ENCODE measurements at regions not wholly inside any gene's neighbourhood (a gene's known extent, or its start where the extent isn't known, plus 50 kb on each side); places are given as distances from the start of the nearest gene placed in this dataset.

DNA sequence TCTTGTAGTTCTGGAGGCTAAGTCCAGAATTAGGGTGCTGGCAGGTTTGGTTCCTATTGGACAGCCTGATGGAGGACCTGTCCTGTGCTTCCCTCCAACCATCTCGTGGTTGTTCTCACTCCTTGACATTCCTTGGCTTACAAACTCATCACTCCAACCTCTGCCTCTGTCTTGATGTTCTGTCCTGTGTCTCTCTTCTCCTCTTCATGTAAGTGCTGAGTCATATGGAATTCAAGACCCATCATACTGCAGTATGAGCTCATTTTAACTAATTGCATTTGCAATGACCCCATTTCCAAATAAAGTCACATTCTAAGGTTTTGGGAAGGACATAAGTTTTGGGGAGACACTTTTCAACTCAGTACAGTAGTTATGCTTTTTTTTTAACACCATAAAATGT is 374.7 kb downstream of the TRIB2 start (continued):
- TF ChIP-seq, protein P1, sequence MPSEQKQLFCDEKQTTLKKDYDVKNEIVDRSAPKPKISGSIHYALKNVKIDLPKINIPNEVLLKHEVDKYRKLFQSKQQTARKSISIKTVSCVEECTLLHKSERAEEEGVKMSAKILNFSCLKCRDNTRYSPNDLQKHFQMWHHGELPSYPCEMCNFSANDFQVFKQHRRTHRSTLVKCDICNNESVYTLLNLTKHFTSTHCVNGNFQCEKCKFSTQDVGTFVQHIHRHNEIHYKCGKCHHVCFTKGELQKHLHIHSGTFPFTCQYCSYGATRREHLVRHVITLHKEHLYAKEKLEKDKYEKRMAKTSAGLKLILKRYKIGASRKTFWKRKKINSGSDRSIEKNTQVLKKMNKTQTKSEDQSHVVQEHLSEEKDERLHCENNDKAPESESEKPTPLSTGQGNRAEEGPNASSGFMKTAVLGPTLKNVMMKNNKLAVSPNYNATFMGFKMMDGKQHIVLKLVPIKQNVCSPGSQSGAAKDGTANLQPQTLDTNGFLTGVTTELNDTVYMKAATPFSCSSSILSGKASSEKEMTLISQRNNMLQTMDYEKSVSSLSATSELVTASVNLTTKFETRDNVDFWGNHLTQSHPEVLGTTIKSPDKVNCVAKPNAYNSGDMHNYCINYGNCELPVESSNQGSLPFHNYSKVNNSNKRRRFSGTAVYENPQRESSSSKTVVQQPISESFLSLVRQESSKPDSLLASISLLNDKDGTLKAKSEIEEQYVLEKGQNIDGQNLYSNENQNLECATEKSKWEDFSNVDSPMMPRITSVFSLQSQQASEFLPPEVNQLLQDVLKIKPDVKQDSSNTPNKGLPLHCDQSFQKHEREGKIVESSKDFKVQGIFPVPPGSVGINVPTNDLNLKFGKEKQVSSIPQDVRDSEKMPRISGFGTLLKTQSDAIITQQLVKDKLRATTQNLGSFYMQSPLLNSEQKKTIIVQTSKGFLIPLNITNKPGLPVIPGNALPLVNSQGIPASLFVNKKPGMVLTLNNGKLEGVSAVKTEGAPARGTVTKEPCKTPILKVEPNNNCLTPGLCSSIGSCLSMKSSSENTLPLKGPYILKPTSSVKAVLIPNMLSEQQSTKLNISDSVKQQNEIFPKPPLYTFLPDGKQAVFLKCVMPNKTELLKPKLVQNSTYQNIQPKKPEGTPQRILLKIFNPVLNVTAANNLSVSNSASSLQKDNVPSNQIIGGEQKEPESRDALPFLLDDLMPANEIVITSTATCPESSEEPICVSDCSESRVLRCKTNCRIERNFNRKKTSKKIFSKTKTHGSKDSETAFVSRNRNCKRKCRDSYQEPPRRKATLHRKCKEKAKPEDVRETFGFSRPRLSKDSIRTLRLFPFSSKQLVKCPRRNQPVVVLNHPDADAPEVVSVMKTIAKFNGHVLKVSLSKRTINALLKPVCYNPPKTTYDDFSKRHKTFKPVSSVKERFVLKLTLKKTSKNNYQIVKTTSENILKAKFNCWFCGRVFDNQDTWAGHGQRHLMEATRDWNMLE (tag by site-specific recombination; conservative IDR thresholded peaks at IDR 0.05; ENCODE audit: low read depth) = no peak
- TF ChIP-seq TRIM28 (IDR thresholded peaks at IDR 0.05; ENCODE audit: borderline replicate concordance, low read length) = no peak
- TF ChIP-seq, protein P2, sequence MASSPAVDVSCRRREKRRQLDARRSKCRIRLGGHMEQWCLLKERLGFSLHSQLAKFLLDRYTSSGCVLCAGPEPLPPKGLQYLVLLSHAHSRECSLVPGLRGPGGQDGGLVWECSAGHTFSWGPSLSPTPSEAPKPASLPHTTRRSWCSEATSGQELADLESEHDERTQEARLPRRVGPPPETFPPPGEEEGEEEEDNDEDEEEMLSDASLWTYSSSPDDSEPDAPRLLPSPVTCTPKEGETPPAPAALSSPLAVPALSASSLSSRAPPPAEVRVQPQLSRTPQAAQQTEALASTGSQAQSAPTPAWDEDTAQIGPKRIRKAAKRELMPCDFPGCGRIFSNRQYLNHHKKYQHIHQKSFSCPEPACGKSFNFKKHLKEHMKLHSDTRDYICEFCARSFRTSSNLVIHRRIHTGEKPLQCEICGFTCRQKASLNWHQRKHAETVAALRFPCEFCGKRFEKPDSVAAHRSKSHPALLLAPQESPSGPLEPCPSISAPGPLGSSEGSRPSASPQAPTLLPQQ (tag by site-specific recombination; IDR thresholded peaks at IDR 0.05) = no peak
- TF ChIP-seq, protein P3, sequence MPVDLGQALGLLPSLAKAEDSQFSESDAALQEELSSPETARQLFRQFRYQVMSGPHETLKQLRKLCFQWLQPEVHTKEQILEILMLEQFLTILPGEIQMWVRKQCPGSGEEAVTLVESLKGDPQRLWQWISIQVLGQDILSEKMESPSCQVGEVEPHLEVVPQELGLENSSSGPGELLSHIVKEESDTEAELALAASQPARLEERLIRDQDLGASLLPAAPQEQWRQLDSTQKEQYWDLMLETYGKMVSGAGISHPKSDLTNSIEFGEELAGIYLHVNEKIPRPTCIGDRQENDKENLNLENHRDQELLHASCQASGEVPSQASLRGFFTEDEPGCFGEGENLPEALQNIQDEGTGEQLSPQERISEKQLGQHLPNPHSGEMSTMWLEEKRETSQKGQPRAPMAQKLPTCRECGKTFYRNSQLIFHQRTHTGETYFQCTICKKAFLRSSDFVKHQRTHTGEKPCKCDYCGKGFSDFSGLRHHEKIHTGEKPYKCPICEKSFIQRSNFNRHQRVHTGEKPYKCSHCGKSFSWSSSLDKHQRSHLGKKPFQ (tag by site-specific recombination; IDR thresholded peaks at IDR 0.05) = no peak
- no peak for TF ChIP-seq ZNF302 (tag by site-specific recombination; IDR thresholded peaks at IDR 0.05; ENCODE audit: low read depth)
- no peak for TF ChIP-seq OVOL3 (tag by site-specific recombination; IDR thresholded peaks at IDR 0.05)
- no peak for TF ChIP-seq ZFP3 (tag by site-specific recombination; IDR thresholded peaks at IDR 0.05; ENCODE audit: low read depth)
- no peak for TF ChIP-seq ZNF423 (tag by site-specific recombination; IDR thresholded peaks at IDR 0.05)
- TF ChIP-seq, protein P4, sequence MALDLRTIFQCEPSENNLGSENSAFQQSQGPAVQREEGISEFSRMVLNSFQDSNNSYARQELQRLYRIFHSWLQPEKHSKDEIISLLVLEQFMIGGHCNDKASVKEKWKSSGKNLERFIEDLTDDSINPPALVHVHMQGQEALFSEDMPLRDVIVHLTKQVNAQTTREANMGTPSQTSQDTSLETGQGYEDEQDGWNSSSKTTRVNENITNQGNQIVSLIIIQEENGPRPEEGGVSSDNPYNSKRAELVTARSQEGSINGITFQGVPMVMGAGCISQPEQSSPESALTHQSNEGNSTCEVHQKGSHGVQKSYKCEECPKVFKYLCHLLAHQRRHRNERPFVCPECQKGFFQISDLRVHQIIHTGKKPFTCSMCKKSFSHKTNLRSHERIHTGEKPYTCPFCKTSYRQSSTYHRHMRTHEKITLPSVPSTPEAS (tag by site-specific recombination; IDR thresholded peaks at IDR 0.05) = no peak
- no peak for TF ChIP-seq ZNF140 (tag by site-specific recombination; IDR thresholded peaks at IDR 0.05)

DNA sequence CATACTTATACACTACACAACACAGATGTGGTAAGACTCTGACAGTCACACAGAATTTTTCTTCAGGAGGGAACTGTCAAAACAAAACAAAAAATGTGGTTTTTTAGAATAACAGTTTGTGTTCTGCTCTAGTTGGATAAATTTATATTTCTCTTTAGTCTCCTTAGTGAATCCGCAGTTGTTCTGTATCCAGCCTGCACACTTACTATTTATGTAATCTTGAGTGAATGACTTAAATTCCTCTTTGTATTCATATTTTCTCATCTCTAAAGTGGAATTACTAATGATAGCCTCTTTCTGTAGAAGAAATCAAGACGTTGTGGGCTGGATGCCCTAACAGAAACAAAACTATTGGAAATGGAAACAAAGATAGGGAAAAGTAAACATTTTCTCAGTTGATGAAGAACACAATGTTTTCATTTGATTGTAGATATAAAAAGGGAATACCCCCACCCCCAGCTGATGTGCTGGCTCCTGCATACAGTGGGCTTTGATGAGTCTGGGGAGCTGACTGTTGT is 375.2 kb downstream of the TRIB2 start:
- ChIA-PET CTCF (no interaction called here), POLR2A (no interaction called here)
- Histone ChIP-seq H3K9me3 (ENCODE audit: control insufficient read depth, insufficient read depth, low read depth, low read length) (no peaks in the 10 kb centered on the region), H3K4me3 (ENCODE audit: low read depth, low read length) (no peak overlapping the region), H3K4me1 (ENCODE audit: control insufficient read depth, insufficient read depth, low read length) (no peaks in the 10 kb centered on the region), H3K36me3 (ENCODE audit: control insufficient read depth in 2 of 2, insufficient read depth in 1 of 2, low read length in 2 of 2) (no peaks in the 10 kb centered on the region), H3K27ac (ENCODE audit: extremely low read depth, low read depth, low read length) (no peak overlapping the region)
- TF ChIP-seq SP7 (tag by site-specific recombination; IDR thresholded peaks at IDR 0.05) = no peak
- no peak for TF ChIP-seq ZBTB48 (tag by site-specific recombination; IDR thresholded peaks at IDR 0.05)
- TF ChIP-seq, protein P5, sequence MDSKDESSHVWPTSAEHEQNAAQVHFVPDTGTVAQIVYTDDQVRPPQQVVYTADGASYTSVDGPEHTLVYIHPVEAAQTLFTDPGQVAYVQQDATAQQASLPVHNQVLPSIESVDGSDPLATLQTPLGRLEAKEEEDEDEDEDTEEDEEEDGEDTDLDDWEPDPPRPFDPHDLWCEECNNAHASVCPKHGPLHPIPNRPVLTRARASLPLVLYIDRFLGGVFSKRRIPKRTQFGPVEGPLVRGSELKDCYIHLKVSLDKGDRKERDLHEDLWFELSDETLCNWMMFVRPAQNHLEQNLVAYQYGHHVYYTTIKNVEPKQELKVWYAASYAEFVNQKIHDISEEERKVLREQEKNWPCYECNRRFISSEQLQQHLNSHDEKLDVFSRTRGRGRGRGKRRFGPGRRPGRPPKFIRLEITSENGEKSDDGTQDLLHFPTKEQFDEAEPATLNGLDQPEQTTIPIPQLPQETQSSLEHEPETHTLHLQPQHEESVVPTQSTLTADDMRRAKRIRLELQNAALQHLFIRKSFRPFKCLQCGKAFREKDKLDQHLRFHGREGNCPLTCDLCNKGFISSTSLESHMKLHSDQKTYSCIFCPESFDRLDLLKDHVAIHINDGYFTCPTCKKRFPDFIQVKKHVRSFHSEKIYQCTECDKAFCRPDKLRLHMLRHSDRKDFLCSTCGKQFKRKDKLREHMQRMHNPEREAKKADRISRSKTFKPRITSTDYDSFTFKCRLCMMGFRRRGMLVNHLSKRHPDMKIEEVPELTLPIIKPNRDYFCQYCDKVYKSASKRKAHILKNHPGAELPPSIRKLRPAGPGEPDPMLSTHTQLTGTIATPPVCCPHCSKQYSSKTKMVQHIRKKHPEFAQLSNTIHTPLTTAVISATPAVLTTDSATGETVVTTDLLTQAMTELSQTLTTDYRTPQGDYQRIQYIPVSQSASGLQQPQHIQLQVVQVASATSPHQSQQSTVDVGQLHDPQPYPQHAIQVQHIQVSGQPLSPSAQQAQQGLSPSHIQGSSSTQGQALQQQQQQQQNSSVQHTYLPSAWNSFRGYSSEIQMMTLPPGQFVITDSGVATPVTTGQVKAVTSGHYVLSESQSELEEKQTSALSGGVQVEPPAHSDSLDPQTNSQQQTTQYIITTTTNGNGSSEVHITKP (tag by site-specific recombination; IDR thresholded peaks at IDR 0.05) = no peak
- TF ChIP-seq ZNF768 (tag by site-specific recombination; IDR thresholded peaks at IDR 0.05) = no peak
- TF ChIP-seq ZNF239 (tag by site-specific recombination; IDR thresholded peaks at IDR 0.05) = no peak
- no peak for TF ChIP-seq ZBTB20 (tag by site-specific recombination; IDR thresholded peaks at IDR 0.05)
- TF ChIP-seq ZNF561 (tag by site-specific recombination; IDR thresholded peaks at IDR 0.05; ENCODE audit: borderline replicate concordance) = no peak
